Spleen (tissue), 11 donors: ENCODE measurements at regions not wholly inside any gene's neighbourhood (a gene's known extent, or its start where the extent isn't known, plus 50 kb on each side); places are given as distances from the start of the nearest gene placed in this dataset.
A peak's percentile ranks its signal among the peaks of the same experiment; 100 is the strongest.

Experiments
- DNase-seq: peaks from one replicate; pipeline ENCODE4 v3.0.0-alpha.2; 2020
- H3K27ac ChIP-seq, 8 donors: fragments of 200-600 bp; sonication (generic) in 7 of 8; 1 replicate in 4 of 8; 2 replicates in 4 of 8; pipeline versions ENCODE4 v1.5.0 to v1.8.0; 2016 to 2021; ENCODE audit warnings: inconsistent platforms in 4 of 8, mild to moderate bottlenecking in 4 of 8, moderate library complexity in 1 of 8
- H3K27me3 ChIP-seq, 7 donors: fragments of 200-600 bp; sonication (generic) in 6 of 7; replicated peaks in 1 of 7; 1 replicate in 4 of 7; 2 replicates in 3 of 7; pipeline versions ENCODE4 v1.5.0 to v1.8.0; 2016 to 2021; ENCODE audit warnings: inconsistent platforms in 3 of 7, mild to moderate bottlenecking in 1 of 7
- H3K36me3 ChIP-seq, 6 donors: fragments of 200-600 bp; sonication (generic) in 5 of 6; 1 replicate in 4 of 6; 2 replicates in 2 of 6; pipeline versions ENCODE4 v1.5.0 to v1.8.0; 2016 to 2021; ENCODE audit warnings: inconsistent platforms in 2 of 6
- H3K4me1 ChIP-seq, 6 donors: fragments of 200-600 bp; sonication (generic) in 5 of 6; 1 replicate in 3 of 6; 2 replicates in 3 of 6; pipeline versions ENCODE4 v1.5.0 to v1.8.0; 2016 to 2021; ENCODE audit warnings: inconsistent platforms in 3 of 6
- H3K4me3 ChIP-seq, 8 donors: fragments of 200-600 bp; sonication (generic) in 7 of 8; 1 replicate in 4 of 8; 2 replicates in 4 of 8; pipeline versions ENCODE4 v1.5.0 to v1.8.0; 2016 to 2021; ENCODE audit warnings: inconsistent platforms in 4 of 8, mild to moderate bottlenecking in 4 of 8, moderate library complexity in 2 of 8
- H3K9me3 ChIP-seq, 8 donors: fragments of 200-600 bp; sonication (generic) in 7 of 8; 1 replicate in 4 of 8; 2 replicates in 4 of 8; pipeline versions ENCODE4 v1.5.0 to v1.8.0; 2016 to 2021; ENCODE audit warnings: inconsistent platforms in 4 of 8
- CTCF ChIP-seq, 11 experiments: fragments of 200-600 bp in 7 of 11; fragments of 450-650 bp in 4 of 11; sonication (generic) in 4 of 11; IDR thresholded peaks in 8 of 11; conservative IDR thresholded peaks in 3 of 11; 1 replicate in 7 of 11; 2 replicates in 4 of 11; pipeline versions ENCODE4 v1.4.0 to v1.8.0; 2016 to 2021; ENCODE audit warnings: antibody characterized with exemption in 11 of 11, inconsistent platforms in 4 of 11, mild to moderate bottlenecking in 1 of 11
- POLR2A ChIP-seq, 3 donors: fragments of 450-650 bp; IDR thresholded peaks; one replicate each; pipeline ENCODE4 v1.5.1; 2017; ENCODE audit warnings: antibody characterized with exemption in 3 of 3, mild to moderate bottlenecking in 1 of 3
- POLR2AphosphoS5 ChIP-seq, 3 donors: sonication (generic); formaldehyde crosslinking; IDR thresholded peaks; one replicate each; pipeline ENCODE4 v1.5.1; 2017; ENCODE audit warnings: antibody characterized with exemption in 3 of 3
- WGBS, 5 donors: extraction: QIAGEN DNeasy Blood & Tissue Kit in 3 of 5; methylation state at CpG; one replicate each; pipeline versions ENCODE4 v1.1.5 to v1.1.7; 2013 to 2018; 5-methylcytosine and 5-hydroxymethylcytosine counted together
- intact Hi-C: fragments of 100-400 bp; cut with DNase I; formaldehyde crosslinking; loops from one replicate; pipeline ENCODE4 v1.15.0; 2023; ENCODE audit warnings: low total_unique reads
- donor health status: healthy with polysubstance abuse.
- donor health status: DM: no; HTN: no; CAD: no; lungs with moderate emphysema.
- donor health status: DM: no; HTN: no; CAD: no.
- donor health status: Bipolar disorder and iron deficiency.
- donor health status: healthy.
- donor health status: DM: no; HTN: no; CAD: no.
- donor health status: DM: yes; HTN: yes; CAD: no.

GRCh38 chr1:209412036-209412435 lies 171.5 kb upstream of the CAMK1G start:
- Histone ChIP-seq H3K36me3 (no peaks in the 10 kb centered on the region), H3K4me1 (peaks cover 0 to 17% (median 0%) of the 10 kb centered on the region in 6 donors), H3K27me3 (peaks cover 0 to 37% (median 0%) of the 10 kb centered on the region in 7 donors), H3K27ac (peak overlapping the region in 2 of 8 donors; percentile 46 to 55), H3K9me3 (no peaks in the 10 kb centered on the region), H3K4me3 (no peak overlapping the region)
- TF ChIP-seq POLR2AphosphoS5 (IDR thresholded peaks at IDR 0.05) (no peak), CTCF (IDR thresholded peaks at IDR 0.05 in 8 of 11, conservative IDR thresholded peaks at IDR 0.05 in 3 of 11) (no peak), POLR2A (IDR thresholded peaks at IDR 0.05) (no peak)
- intact Hi-C loops: no loop called here
- DNase-seq: no peak

GRCh38 chr1:209412566-209412965 lies 170.9 kb upstream of the CAMK1G start:
- Histone ChIP-seq H3K4me3 (no peak overlapping the region), H3K9me3 (no peaks in the 10 kb centered on the region), H3K27ac (no peak overlapping the region), H3K4me1 (peaks cover 0 to 17% (median 0%) of the 10 kb centered on the region in 6 donors), H3K27me3 (peaks cover 0 to 37% (median 0%) of the 10 kb centered on the region in 7 donors), H3K36me3 (no peaks in the 10 kb centered on the region)
- intact Hi-C loops: no loop called here
- 42 to 70% (median 56%) methylated on average over 1 of the region's 1 CpG for WGBS, 5 donors
- TF ChIP-seq POLR2AphosphoS5 (IDR thresholded peaks at IDR 0.05): no peak
- no peak for TF ChIP-seq CTCF (IDR thresholded peaks at IDR 0.05 in 8 of 11, conservative IDR thresholded peaks at IDR 0.05 in 3 of 11)
- no peak for TF ChIP-seq POLR2A (IDR thresholded peaks at IDR 0.05)
- no peak for DNase-seq

- Histone ChIP-seq H3K27me3 (peaks cover 0 to 37% (median 0%) of the 10 kb centered on the region in 7 donors), H3K36me3 (no peaks in the 10 kb centered on the region), H3K4me1 (peaks cover 0 to 17% (median 0%) of the 10 kb centered on the region in 6 donors), H3K9me3 (no peaks in the 10 kb centered on the region), H3K4me3 (no peak overlapping the region), H3K27ac (no peak overlapping the region)
- WGBS, 5 donors: 73 to 86% (median 76%) methylated on average over 3 of the region's 3 CpGs
- no peak for DNase-seq
- TF ChIP-seq CTCF (IDR thresholded peaks at IDR 0.05 in 8 of 11, conservative IDR thresholded peaks at IDR 0.05 in 3 of 11) (no peak), POLR2AphosphoS5 (IDR thresholded peaks at IDR 0.05) (no peak), POLR2A (IDR thresholded peaks at IDR 0.05) (no peak)
- intact Hi-C loops: no loop called here
Observed at GRCh38 chr1:209413062-209413461, 170.5 kb upstream of the CAMK1G start.

GRCh38 chr1:209414803-209415329 lies 168.6 kb upstream of the CAMK1G start:
- DNase-seq: no peak
- no peaks in the 10 kb centered on the region for H3K9me3 ChIP-seq
- peaks cover 0 to 33% (median 0%) of the 10 kb centered on the region in 7 donors for H3K27me3 ChIP-seq
- H3K4me1 ChIP-seq: peaks cover 0 to 17% (median 0%) of the 10 kb centered on the region in 6 donors
- no peak overlapping the region for H3K27ac ChIP-seq
- no peaks in the 10 kb centered on the region for H3K36me3 ChIP-seq
- no peak for TF ChIP-seq POLR2AphosphoS5 (IDR thresholded peaks at IDR 0.05)
- TF ChIP-seq POLR2A (IDR thresholded peaks at IDR 0.05): no peak
- TF ChIP-seq CTCF (IDR thresholded peaks at IDR 0.05 in 8 of 11, conservative IDR thresholded peaks at IDR 0.05 in 3 of 11): no peak
- WGBS, 5 donors: 86 to 94% (median 89%) methylated on average over 8 of the region's 8 CpGs
- intact Hi-C loops: no loop called here
- H3K4me3 ChIP-seq: no peak overlapping the region
